Left ventricle myocardium superior (tissue), 1 donor: ENCODE measurements at regions not wholly inside any gene's neighbourhood (a gene's known extent, or its start where the extent isn't known, plus 50 kb on each side); places are given as distances from the start of the nearest gene placed in this dataset.
"Not testable (repeated sequence)": the region's sequence is repeated elsewhere in the genome, so short reads cannot be mapped to it uniquely, and the experiment has no call there.

ENCODE experiments used
- ATAC-seq: fragments of 200-7000 bp; cut with Tn5 transposase; one replicate; pipeline ENCODE4 v1.9.1; 2020; ENCODE audit warnings: mild to moderate bottlenecking, moderate library complexity
- DNase-seq: peaks from one replicate; pipeline ENCODE4 v3.0.0-alpha.2; 2020
- intact Hi-C: fragments of 100-400 bp; cut with micrococcal nuclease; formaldehyde crosslinking; loops from one replicate; pipeline ENCODE4 v1.11.0; 2022
- donor health status: DM: no; HTN: yes; CAD: no; lungs with severe emphysema.

DNA sequence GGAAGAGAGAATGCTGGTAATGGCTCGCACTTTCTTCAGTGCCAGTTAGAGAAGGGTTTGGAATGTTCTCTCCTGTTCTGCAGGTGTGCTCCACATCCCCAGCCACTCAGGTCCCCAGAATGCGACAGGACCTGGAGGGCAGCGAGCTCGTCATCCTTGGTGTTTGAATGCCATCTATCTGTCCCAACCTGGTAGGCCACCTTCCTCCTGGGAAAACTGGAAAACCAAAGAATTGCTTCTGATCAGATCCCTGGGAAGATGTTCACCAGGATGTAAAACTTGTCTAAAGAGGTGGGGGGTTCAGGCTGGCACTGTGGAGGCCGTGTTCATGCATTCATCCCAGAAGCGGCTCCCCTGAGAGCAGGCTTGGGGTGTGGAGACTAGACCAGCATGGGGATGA lies 379.5 kb downstream of the GLRX3 start:
- intact Hi-C loops, result no loop called here
- ATAC-seq (no peak), DNase-seq (no peak)

DNA sequence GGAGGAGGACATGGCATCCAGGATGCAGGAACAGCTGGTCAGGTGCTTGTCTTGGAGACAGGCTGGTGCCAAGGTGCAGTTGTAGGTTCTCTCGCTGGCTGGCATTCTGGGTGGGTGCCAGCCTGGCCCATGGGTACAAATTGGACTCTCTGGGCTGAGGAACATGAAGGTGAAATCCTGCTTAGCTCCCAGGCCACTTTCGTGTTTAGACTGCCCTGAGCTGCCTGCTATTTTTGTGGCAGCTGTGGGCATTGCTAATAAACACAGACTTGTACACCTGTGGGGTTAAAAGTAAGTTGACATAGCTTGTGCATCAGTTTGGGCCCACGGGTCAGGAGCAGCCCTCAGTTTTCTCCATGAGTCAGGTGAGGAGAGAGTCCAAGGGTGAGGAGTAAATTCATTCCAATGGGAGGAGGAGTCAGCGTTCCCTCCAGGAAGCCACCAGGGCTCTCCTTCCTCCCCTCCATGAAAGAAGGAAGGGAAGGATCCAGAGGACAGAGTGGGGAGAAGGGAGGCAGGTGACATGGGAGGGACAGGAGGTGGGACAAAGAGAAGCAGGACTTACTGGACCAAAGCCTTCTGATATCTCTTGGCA lies 380.0 kb downstream of the GLRX3 start:
- no peak for ATAC-seq
- intact Hi-C loops, result no loop called here

DNA sequence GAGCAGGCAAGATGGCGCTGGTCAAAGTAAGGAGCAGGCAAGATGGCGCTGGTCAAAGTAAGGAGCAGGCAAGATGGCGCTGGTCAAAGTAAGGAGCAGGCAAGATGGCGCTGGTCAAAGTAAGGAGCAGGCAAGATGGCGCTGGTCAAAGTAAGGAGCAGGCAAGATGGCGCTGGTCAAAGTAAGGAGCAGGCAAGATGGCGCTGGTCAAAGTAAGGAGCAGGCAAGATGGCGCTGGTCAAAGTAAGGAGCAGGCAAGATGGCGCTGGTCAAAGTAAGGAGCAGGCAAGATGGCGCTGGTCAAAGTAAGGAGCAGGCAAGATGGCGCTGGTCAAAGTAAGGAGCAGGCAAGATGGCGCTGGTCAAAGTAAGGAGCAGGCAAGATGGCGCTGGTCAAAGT lies 382.7 kb downstream of the GLRX3 start:
- DNase-seq, intact Hi-C loops, ATAC-seq: not testable (repeated sequence)

More for the DNA sequence above, 380.0 kb downstream of the GLRX3 start:
- no peak for DNase-seq

GRCh38 chr10:130519791-130520190 lies 383.6 kb downstream of the GLRX3 start:
- intact Hi-C loops, result no loop called here
- no peak for ATAC-seq
- DNase-seq, result no peak

- ATAC-seq, result no peak
- DNase-seq, result no peak
- intact Hi-C loops, result no loop called here
Measured at GRCh38 chr10:130531312-130531711, 395.1 kb downstream of the GLRX3 start.

GRCh38 chr10:130541090-130541489 lies 404.9 kb downstream of the GLRX3 start:
- intact Hi-C loops, result no loop called here
- DNase-seq (no peak), ATAC-seq (no peak)

DNA sequence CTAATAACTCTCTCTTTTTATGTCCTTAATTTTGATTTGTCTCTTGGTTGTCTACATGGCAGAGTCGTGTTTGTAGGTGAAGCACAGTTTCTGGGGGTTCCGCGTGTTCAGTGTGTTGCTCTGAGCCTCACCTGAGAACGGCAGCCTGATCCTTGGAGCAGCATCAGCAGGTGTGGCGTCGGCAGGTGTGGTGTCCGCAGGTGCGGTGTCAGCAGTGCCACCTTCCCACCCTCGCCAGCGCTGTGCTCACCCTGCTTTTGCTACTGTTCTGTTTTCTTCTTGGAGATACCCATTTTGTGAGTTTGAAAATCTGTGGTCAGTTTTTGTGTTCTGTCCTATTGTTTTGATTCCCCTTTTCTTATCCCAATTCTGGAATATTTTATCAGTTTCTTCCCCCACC lies 406.6 kb downstream of the GLRX3 start:
- ATAC-seq, result no peak
- intact Hi-C loops, result no loop called here

DNA sequence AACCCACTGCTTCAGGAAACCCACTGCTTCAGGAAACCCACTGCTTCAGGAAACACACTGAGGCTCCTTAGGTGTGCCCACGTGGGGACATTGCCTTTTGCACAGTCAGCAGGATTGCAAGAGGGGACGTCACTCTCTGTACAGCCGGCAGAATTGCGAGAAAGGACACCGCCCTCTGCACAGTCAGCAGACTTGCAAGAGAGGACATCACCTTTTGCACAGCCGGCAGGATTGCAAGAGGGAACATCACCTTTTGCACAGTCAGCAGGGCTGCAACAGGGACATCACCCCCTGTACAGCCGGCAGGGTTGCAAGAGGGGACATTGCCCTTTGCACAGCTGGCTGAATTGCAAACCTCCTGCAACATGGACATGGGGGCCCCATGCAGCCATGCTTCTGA lies 407.6 kb downstream of the GLRX3 start:
- no peak for ATAC-seq
- intact Hi-C loops, result no loop called here
- DNase-seq, result no peak

More for the DNA sequence above, 406.6 kb downstream of the GLRX3 start:
- no peak for DNase-seq

DNA sequence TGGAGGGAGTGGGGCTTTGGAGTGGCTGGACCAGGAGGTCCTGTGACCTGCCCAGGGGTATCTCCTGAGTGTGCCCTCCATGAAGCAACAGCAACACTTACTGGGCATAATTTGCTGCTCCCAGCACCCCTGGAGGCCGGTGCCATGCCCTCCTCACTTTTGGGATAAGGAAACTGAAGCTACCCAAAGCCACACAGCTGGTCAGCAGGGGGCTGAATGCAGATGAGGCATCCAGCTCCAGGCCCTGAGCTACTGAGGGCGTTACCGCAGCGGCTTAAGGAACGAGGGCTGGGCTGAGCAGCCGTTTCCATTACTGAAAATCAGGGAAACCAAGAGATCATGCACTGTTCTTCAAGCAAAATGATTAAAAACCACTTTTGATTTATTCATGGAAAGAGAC lies 408.9 kb downstream of the GLRX3 start:
- intact Hi-C loops, result no loop called here
- ATAC-seq (no peak), DNase-seq (no peak)

GRCh38 chr10:130545697-130546096 lies 409.5 kb downstream of the GLRX3 start:
- ATAC-seq (no peak), DNase-seq (no peak)
- intact Hi-C loops, result no loop called here

DNA sequence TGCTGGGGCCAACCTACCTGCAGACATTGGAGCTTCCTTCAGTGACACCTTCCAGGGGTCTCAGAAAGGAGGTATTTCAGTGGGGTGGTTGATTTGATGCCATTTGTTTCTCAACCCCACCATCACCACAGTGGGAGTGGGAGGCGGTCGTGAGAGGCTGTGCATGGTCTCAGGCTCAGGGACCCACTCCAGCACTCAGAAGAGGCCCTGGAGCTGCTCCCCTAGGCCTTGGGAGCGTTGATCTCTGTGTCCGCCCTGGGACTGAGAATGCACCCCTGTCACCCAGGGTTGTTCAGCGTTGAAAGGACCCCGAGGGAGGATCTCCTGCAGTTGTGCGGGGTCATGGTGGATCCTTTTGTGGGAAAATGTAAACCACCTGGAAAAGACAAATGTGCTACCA lies 410.6 kb downstream of the GLRX3 start:
- intact Hi-C loops, result no loop called here
- no peak for DNase-seq
- ATAC-seq, result no peak

- ATAC-seq (no peak), DNase-seq (no peak)
- intact Hi-C loops, result no loop called here
Measured at GRCh38 chr10:130547368-130547767, 411.2 kb downstream of the GLRX3 start.

DNA sequence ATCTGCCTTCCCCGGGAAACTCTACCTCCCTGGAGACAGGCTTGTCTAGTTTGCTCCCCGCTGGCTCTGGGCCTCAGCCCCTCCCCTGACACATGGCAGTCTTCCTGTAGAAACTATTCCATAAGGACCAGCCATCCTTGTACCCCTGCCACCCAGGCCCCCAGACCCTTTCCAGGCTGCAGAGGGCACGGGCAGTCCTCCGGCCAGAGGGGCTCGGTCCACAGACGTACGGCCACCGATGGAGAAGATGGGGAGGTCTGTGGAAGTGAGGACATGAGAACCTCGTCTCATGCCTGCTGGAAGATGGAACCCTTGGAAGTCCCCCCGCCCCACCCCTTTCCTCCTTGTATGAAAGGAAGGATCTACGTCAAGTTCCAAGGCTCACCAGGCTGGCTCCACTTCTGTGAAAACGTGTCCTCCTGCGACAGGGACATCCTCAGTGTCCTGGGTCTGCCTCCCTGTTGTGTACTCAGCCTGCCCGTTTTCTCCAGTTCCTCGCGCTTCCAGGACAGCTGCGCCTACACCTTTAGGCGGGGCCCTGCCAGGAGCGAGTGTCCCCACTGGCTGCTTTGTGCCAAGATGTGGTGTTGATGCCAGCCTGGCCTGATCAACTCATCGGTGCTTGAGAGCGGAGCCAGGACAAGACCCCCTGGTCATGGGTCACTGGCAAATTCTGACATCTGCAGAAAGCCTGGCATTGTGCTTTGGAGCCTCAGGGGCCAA lies 414.9 kb downstream of the GLRX3 start:
- ATAC-seq (no peak), DNase-seq (no peak)
- intact Hi-C loops, result no loop called here

DNA sequence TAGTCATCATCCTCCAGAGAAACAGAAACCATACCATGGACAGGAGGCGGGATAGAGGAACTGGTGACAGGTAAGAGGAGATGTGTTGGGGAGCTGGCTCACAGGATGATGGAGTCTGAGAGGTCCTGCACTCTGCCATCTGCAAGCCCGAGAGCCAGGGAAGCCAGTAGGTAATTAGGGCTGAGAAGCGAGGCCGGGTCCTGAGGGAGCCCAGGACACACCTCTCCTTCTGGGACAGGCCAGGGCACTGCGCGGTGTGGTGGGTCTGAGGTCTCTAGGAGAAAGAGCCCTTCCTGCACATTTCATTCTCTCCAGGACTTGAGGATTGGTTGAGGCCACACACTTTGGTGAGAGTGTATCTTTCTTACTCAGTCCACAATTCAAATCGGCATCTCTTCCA lies 415.5 kb downstream of the GLRX3 start:
- intact Hi-C loops, result no loop called here
- ATAC-seq, result no peak
- DNase-seq, result no peak

DNA sequence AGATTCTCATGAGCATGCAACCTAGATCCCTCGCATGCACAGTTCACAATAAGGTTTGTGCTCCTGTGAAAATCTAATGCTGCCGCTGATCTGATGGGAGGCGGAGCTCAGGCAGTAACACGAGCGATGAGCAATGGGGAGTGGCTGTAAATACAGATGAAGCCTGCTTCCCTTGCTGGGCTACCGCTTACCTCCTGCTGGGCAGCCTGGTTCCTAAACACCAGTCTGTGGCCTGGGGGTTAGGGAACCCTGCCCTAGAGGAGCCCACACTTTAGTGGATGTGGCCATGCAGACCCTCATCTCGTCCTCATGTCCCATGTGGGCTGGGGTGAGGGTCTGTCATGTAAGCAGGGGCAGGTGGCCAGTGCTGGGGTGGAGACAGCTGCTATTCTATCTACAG lies 417.6 kb downstream of the GLRX3 start:
- intact Hi-C loops, result no loop called here
- ATAC-seq (no peak), DNase-seq (no peak)

DNA sequence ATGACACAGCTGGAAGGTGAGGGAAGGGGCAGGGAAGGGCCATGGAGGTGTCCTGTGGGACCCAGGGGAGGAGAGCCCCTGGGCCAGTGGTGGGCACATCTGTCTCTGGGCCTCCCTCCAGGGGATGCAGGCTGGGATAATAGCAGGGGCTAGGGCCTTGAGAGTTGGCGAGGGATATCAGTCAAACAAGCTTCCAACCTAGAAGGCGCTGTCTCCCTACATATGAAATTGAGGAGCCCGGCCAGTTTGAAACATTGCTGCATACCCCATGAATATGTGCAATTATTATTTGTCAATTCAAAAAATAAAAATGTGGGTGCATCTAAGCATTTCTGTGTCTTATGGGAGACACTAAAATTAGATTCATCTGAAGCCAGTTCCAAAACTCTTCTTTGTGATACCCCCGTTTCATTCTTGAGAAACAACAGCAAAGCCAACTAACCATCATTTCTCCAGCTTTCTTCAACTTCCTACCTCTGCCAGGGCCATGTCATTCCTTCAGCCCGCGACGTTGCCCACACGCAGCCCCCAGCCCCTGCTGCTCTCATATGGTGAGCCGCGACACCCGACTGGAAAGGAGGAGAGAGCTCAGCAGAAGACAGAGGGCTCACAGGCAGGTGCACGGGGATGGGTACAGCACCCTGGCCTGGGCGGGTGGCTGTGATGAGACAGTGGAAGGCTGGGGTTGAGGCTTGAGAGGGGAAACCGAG lies 418.7 kb downstream of the GLRX3 start:
- DNase-seq (no peak), ATAC-seq (no peak)
- intact Hi-C loops, result no loop called here

DNA sequence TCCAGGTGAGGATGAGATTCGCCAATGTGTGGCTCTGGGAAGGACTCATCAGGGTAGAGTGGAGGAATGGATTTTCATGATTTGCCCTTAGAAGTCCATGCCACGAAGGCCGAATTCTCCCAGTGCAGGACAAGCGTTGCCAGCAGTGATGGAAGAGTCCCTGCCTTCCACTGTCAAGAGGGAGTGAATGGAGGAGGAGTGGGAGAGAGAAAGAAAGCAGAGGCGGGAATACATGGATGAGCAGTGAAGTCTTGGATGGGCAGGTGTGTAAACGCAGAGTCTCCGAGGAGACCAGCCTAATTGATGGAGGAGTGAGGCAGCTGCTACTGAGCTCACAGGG lies 419.2 kb downstream of the GLRX3 start:
- no peak for ATAC-seq
- intact Hi-C loops, result no loop called here

DNA sequence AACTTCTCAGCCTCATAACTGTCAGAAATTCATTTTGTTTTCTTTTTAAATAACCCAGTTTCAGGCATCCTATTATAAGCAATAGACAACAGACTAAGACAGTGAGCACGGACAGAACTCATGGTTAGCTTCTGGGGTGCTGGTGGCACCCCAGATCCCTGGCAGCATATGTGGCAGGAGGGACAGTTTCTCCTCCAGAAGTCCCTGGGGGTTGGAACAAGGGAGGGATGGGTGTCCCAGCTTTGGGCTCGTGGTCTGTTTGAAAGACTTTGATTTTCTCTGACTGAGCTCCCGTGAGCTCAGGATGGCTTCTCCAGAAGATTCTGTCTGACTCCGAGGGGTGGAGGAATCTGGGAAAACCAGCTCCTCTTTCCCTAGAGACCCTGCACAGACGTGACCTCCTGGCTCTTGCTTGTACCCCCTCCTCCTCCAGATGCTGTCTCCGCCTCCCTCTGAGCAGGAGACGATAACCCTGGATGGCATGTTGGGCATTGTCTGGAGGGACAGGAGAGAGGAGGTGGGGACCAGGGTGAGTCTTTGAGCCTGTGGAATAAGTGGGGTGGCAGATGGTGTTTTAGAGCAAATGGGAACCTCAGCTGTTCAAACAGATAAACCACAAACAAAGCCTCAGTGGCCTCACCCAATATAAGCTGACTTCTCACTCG lies 421.1 kb downstream of the GLRX3 start:
- intact Hi-C loops, result no loop called here
- ATAC-seq, result no peak
- no peak for DNase-seq

More for the DNA sequence above, 419.2 kb downstream of the GLRX3 start:
- no peak for DNase-seq

DNA sequence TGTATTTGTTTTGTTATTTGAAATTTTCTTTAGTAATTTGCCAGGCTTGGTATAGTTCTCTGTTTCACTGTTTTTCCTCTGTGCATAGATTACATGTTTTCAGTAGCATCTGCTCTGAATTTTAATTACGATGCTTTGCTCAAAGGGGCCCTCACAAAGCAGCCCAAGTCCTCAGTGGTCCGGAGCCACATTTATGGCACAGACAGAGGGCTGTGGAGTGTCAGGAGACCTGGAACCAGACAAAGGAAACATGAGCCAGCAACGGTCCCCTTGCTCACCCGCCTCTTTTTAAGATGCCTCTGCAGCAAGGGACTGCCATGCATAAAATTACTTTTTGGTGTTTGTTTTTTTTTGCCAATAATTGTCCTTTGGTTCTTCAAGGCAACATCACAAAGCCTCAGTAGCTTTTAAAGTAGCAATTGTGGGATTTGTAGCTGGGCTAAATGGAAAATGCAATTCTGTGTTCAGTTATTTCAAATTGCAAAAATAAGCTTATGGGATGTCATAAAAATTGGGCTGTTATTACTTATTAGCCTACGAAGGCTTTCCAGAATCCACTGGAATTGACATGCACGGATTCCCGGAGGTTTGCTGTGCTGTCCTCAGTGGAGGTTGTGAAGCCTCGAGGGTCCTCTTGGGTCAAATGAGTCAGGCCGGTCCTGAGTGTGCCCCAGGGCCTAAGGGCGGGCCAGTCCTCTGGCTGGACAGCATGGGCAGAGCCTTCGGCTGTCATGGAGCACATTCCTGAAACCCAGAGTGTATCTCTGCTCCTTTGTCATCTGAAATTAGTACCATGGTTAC lies 422.8 kb downstream of the GLRX3 start:
- intact Hi-C loops, result no loop called here
- ATAC-seq (no peak), DNase-seq (no peak)

- no peak for DNase-seq
- intact Hi-C loops, result no loop called here
- no peak for ATAC-seq
Measured at GRCh38 chr10:130559547-130559880, 423.3 kb downstream of the GLRX3 start.
